ENCODE measurements at regions not wholly inside any gene's neighbourhood (a gene's known extent, or its start where the extent isn't known, plus 50 kb on each side); places are given as distances from the start of the nearest gene placed in this dataset.

DNA sequence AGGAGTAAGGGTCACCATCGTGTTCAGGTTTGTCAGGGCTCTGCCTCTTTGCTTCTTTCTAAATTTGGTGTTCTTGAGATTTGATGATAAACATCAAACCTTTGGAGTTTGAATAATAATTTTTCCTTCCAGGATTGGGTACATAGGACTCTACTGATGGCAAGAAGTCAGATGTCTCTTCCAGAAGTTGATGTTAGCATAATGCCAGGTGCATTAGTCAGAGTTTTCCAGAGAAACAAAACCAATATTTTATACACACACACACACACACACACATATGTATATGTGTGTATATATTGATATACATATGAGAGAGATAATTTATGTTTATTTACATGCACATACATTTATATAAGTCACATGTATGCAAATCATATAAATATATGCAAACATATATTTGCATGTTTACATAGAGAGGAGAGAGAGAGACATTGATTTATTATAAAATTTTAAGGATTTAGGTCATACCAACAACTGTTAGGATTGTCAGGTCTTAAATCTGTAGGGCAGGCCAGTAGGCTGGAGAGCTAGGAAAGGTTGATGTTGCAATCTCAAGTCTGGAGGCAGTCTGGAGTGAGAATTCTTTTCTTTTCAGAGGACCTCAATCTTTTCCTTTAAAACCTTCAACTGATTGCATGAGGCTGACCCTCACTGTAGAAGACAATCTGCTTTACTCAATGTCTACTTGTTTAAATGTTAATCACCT is 199.2 kb downstream of the HLX start:
- TF ChIP-seq, protein P1, sequence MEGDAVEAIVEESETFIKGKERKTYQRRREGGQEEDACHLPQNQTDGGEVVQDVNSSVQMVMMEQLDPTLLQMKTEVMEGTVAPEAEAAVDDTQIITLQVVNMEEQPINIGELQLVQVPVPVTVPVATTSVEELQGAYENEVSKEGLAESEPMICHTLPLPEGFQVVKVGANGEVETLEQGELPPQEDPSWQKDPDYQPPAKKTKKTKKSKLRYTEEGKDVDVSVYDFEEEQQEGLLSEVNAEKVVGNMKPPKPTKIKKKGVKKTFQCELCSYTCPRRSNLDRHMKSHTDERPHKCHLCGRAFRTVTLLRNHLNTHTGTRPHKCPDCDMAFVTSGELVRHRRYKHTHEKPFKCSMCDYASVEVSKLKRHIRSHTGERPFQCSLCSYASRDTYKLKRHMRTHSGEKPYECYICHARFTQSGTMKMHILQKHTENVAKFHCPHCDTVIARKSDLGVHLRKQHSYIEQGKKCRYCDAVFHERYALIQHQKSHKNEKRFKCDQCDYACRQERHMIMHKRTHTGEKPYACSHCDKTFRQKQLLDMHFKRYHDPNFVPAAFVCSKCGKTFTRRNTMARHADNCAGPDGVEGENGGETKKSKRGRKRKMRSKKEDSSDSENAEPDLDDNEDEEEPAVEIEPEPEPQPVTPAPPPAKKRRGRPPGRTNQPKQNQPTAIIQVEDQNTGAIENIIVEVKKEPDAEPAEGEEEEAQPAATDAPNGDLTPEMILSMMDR (conservative IDR thresholded peaks at IDR 0.05 in 1 of 2, IDR thresholded peaks at IDR 0.05 in 1 of 2; ENCODE audit: low read depth in 1 of 2, low read length in 2 of 2), result no peak
- TF ChIP-seq EZH2 (IDR thresholded peaks at IDR 0.05; ENCODE audit: low read length, missing control alignments), result no peak
